ENCODE measurements at regions not wholly inside any gene's neighbourhood (a gene's known extent, or its start where the extent isn't known, plus 50 kb on each side); places are given as distances from the start of the nearest gene placed in this dataset.

- no peak for TF ChIP-seq TAF1 (IDR thresholded peaks at IDR 0.05; ENCODE audit: borderline replicate concordance, insufficient read depth, low read length)
- no peak for TF ChIP-seq SIN3A (IDR thresholded peaks at IDR 0.05; ENCODE audit: borderline replicate concordance, insufficient read depth, low read length)
- TF ChIP-seq POLR2AphosphoS5 (IDR thresholded peaks at IDR 0.05; ENCODE audit: low read depth, low read length): no peak
- TF ChIP-seq REST (IDR thresholded peaks at IDR 0.05; ENCODE audit: insufficient read depth in 1 of 2, low read depth in 2 of 2, low read length in 2 of 2): no peak
- TF ChIP-seq FOXP2 (optimal IDR thresholded peaks at IDR 0.05; ENCODE audit: borderline replicate concordance, extremely low read depth, extremely low read length, insufficient read depth): no peak
These were observed 525.2 kb upstream of the TRPC7 start for GRCh38 chr5:136890431-136891148.

- TF ChIP-seq SIN3A (IDR thresholded peaks at IDR 0.05; ENCODE audit: borderline replicate concordance, insufficient read depth, low read length) (no peak), FOXP2 (optimal IDR thresholded peaks at IDR 0.05; ENCODE audit: borderline replicate concordance, extremely low read depth, extremely low read length, insufficient read depth) (no peak), TAF1 (IDR thresholded peaks at IDR 0.05; ENCODE audit: borderline replicate concordance, insufficient read depth, low read length) (no peak), REST (IDR thresholded peaks at IDR 0.05; ENCODE audit: insufficient read depth in 1 of 2, low read depth in 2 of 2, low read length in 2 of 2) (no peak), POLR2AphosphoS5 (IDR thresholded peaks at IDR 0.05; ENCODE audit: low read depth, low read length) (no peak)
These were observed 521.3 kb upstream of the TRPC7 start for GRCh38 chr5:136886608-136887007.

GRCh38 chr5:136864960-136865359 is 499.6 kb upstream of the TRPC7 start:
- TF ChIP-seq TAF1 (IDR thresholded peaks at IDR 0.05; ENCODE audit: borderline replicate concordance, insufficient read depth, low read length) (no peak), SIN3A (IDR thresholded peaks at IDR 0.05; ENCODE audit: borderline replicate concordance, insufficient read depth, low read length) (no peak), POLR2AphosphoS5 (IDR thresholded peaks at IDR 0.05; ENCODE audit: low read depth, low read length) (no peak), REST (IDR thresholded peaks at IDR 0.05; ENCODE audit: insufficient read depth in 1 of 2, low read depth in 2 of 2, low read length in 2 of 2) (no peak), FOXP2 (optimal IDR thresholded peaks at IDR 0.05; ENCODE audit: borderline replicate concordance, extremely low read depth, extremely low read length, insufficient read depth) (no peak)

GRCh38 chr5:136856648-136857047 is 491.3 kb upstream of the TRPC7 start:
- TF ChIP-seq FOXP2 (optimal IDR thresholded peaks at IDR 0.05; ENCODE audit: borderline replicate concordance, extremely low read depth, extremely low read length, insufficient read depth) (no peak), REST (IDR thresholded peaks at IDR 0.05; ENCODE audit: insufficient read depth in 1 of 2, low read depth in 2 of 2, low read length in 2 of 2) (no peak), POLR2AphosphoS5 (IDR thresholded peaks at IDR 0.05; ENCODE audit: low read depth, low read length) (no peak), TAF1 (IDR thresholded peaks at IDR 0.05; ENCODE audit: borderline replicate concordance, insufficient read depth, low read length) (no peak), SIN3A (IDR thresholded peaks at IDR 0.05; ENCODE audit: borderline replicate concordance, insufficient read depth, low read length) (no peak)
